NT2/D1 (cell line): ENCODE measurements at regions not wholly inside any gene's neighbourhood (a gene's known extent, or its start where the extent isn't known, plus 50 kb on each side); places are given as distances from the start of the nearest gene placed in this dataset.

ENCODE experiments used
- SUZ12 ChIP-seq: IDR thresholded peaks from 2 replicates; pipeline ENCODE4 v1.6.1; 2011; ENCODE audit not compliant: insufficient read length, insufficient read depth; ENCODE audit errors: extremely low read depth
- YY1 ChIP-seq: IDR thresholded peaks from 2 replicates; pipeline ENCODE4 v1.6.1; 2011; ENCODE audit not compliant: insufficient read length, insufficient read depth

- TF ChIP-seq YY1: no peak
- TF ChIP-seq SUZ12: no peak
Measured at GRCh38 chr15:93708724-93709445, 522.5 kb upstream of the MCTP2 start.
